Vagina (tissue), 2 donors: ENCODE measurements at regions not wholly inside any gene's neighbourhood (a gene's known extent, or its start where the extent isn't known, plus 50 kb on each side); places are given as distances from the start of the nearest gene placed in this dataset.

ENCODE experiments used
- POLR2A ChIP-seq, 2 donors: fragments of 450-650 bp; IDR thresholded peaks; one replicate each; pipeline ENCODE4 v1.6.1; 2017; ENCODE audit warnings: antibody characterized with exemption in 2 of 2, mild to moderate bottlenecking in 2 of 2, moderate library complexity in 2 of 2
- POLR2AphosphoS5 ChIP-seq, 2 donors: sonication (generic); formaldehyde crosslinking; IDR thresholded peaks; one replicate each; pipeline ENCODE4 v1.9.0; 2017; ENCODE audit warnings: antibody characterized with exemption in 2 of 2, mild to moderate bottlenecking in 2 of 2, low read depth in 1 of 2; ENCODE audit not compliant: insufficient read depth in 1 of 2
- TF ChIP-seq, protein P1 (sequence below), 3 experiments: fragments of 450-650 bp in 2 of 3; fragments of 200-600 bp in 1 of 3; sonication (generic) in 1 of 3; IDR thresholded peaks; one replicate each; pipeline ENCODE4 v1.5.1; 2017 to 2019; ENCODE audit warnings: antibody characterized with exemption in 3 of 3, mild to moderate bottlenecking in 2 of 3, moderate library complexity in 2 of 3

DNA sequence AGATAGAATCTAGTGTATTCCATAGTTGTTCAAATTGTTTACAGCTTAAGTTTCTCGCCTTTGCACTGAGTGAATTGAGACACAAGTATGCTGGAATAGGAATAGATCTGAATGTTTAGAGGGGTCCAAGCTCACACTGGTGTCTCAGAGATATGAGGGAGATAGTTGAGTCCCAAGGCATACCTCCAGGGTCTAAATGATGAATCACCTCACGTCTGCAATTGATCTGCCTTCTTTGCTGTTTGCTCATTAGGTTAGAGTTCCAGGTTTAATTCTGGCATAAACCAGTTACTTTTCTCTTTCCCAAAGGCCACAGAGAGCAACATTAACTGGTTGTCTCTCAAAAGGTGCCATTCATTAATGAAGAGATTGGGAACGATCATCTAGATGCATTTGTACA lies 106.3 kb upstream of the MME start:
- TF ChIP-seq, protein P1, sequence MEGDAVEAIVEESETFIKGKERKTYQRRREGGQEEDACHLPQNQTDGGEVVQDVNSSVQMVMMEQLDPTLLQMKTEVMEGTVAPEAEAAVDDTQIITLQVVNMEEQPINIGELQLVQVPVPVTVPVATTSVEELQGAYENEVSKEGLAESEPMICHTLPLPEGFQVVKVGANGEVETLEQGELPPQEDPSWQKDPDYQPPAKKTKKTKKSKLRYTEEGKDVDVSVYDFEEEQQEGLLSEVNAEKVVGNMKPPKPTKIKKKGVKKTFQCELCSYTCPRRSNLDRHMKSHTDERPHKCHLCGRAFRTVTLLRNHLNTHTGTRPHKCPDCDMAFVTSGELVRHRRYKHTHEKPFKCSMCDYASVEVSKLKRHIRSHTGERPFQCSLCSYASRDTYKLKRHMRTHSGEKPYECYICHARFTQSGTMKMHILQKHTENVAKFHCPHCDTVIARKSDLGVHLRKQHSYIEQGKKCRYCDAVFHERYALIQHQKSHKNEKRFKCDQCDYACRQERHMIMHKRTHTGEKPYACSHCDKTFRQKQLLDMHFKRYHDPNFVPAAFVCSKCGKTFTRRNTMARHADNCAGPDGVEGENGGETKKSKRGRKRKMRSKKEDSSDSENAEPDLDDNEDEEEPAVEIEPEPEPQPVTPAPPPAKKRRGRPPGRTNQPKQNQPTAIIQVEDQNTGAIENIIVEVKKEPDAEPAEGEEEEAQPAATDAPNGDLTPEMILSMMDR (IDR thresholded peaks at IDR 0.05) = no peak
- TF ChIP-seq POLR2A (IDR thresholded peaks at IDR 0.05) (no peak), POLR2AphosphoS5 (IDR thresholded peaks at IDR 0.05; ENCODE audit: insufficient read depth in 1 of 2, low read depth in 1 of 2) (no peak)
